ENCODE measurements at regions not wholly inside any gene's neighbourhood (a gene's known extent, or its start where the extent isn't known, plus 50 kb on each side); places are given as distances from the start of the nearest gene placed in this dataset.
"Not testable (repeated sequence)": the region's sequence is repeated elsewhere in the genome, so short reads cannot be mapped to it uniquely, and the experiment has no call there.

DNA sequence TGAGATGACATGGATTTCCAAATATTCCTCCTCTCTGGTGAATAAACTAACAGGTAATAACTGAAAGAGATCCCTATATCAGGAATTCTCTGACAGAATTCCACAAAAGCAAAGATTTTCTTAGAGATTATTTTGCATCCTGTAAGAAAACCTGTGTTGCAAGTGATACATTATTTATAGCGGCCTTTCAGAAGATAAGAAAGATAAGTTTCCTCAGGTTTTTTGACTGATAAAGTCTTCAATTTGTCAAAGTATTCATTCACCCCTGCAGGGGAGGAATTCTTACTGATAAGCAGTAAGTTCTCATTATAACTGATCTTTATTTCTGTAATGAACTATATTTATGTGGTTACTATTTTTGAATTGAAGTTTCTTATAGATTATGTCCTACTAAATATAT lies 554.0 kb downstream of the ARL4A start:
- DNase-seq = no peak

GRCh38 chr7:13257661-13258060 lies 570.2 kb downstream of the ARL4A start:
- DNase-seq = no peak

DNA sequence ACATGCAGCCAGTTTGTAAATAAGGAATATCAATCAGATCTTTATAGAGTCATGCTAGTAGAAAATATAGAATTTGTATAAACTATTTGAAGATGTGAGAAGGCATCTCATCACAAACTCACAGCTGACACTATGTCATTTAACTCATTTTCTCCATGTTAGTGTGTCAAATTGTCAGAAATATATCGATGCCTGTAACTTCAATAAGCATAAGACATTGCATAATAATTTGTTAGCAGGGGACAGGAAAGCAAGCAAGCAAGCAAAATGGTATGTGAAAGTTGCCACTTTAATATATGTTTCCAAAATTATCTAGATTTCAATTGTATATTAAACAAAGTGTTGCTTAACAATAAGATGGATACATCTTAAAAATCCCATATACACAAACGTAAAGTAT lies 571.0 kb downstream of the ARL4A start:
- no peak for DNase-seq

DNA sequence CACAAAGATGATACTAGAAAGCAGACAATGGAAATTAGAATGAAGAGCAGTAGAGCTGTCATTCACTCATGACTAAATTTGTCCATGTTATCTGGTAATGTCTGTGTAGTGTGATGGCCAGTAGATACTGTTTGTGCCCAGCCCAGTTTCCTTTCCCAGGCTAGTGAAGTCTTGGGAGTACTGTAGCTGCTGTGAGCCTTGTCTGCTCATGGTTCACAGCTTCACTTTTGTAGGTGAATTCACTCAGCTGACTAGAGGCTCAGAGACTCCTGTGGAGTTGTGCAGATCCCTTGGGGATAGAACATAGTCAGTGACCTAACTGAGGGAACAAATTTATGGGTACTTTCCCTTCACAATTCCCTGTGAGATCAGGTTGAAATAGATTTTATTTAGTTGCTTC lies 572.5 kb downstream of the ARL4A start:
- DNase-seq = no peak

- DNase-seq = no peak
Measured at GRCh38 chr7:13262929-13263530, 575.6 kb downstream of the ARL4A start.

GRCh38 chr7:13265271-13265670 lies 577.8 kb downstream of the ARL4A start:
- no peak for DNase-seq

DNA sequence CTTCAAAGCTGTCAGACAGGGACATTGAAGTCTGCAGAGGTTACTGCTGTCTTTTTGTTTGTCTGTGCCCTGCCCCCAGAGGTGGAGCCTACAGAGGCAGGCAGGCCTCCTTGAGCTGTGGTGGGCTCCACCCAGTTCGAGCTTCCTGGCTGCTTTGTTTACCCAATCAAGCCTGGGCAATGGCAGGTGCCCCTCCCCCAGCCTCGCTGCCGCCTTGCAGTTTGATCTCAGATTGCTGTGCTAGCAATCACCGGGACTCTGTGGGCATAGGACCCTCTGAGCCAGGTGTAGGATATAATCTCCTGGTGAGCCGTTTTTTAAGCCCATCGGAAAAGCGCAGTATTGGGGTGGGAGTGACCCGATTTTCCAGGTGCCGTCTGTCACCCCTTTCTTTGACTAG lies 586.8 kb downstream of the ARL4A start:
- not testable (repeated sequence) for DNase-seq

GRCh38 chr7:13276977-13277376 lies 589.5 kb downstream of the ARL4A start:
- no peak for DNase-seq

DNA sequence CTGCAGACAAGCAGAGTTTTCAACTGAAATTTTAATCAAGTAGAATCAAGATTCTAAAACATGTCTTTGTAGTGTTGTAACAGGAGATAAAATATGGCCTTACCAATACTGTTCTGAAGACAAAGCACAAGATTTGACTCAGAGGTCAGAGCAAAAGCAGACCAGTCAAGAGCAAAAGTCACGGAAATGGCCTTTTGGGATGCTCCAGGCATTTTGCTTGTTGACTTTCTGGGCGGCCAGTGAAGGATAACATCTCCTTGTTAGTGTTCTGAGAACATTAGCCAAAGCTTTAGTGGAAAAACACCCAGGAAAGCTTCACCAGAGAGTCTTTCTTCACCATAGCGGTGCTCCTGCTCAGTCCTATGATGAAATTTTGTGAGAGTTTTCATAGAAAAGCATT lies 590.6 kb downstream of the ARL4A start:
- no peak for DNase-seq

DNA sequence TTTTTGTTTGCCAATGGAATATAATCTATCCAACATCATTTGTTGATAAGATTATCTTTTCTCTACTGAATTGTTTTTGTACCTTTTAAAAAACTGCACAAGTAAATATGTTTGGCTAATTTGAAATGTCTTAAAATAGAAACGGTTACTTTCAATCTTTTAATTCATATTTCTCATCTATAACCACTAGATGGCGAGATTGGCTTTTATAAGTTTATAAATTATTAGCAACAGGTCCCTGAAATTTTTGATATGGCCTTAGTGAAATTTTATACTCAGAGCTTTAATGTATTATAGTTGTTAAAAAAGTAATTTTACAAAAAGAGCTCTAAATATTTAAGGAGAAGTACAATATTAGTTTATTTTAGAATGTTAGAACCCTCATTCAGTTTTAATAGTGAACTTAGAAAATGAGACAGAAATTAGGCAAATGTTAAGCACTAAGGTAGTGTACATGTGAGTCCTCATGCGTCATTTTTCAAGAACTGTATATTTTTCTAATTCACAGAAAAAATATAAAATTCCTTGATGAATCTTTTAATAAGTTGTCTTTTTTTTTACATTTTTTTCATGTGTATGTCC lies 592.5 kb downstream of the ARL4A start:
- DNase-seq = no peak

DNA sequence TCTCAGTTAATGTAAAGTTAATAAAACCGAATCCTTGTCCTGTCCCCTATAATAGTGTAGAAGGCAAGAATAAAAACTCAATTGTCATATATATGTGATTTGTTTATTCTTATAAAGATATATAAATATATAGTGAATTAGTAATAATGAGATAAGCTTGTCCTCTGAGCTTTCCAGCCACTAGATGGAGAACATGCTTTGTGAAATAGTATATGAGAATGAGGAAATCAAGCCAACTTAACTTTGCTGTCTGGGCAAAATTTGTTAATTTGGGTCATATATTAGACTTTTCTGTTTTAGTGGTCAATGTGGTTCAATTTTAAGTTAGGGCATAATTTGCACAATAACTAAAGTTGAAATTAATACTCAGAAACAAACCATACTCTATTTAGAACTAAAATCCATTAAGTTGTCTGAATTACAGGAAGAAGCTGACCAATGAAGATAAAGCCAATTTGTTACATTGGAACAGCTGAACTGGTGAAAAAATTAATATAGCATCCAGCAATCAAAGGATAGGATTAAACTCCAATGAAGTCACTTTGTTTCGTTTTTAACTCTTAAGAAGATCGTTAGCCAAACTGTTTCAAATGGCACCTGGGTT lies 595.0 kb downstream of the ARL4A start:
- no peak for DNase-seq

- no peak for DNase-seq
Measured at GRCh38 chr7:13286916-13287315, 599.5 kb downstream of the ARL4A start.

DNA sequence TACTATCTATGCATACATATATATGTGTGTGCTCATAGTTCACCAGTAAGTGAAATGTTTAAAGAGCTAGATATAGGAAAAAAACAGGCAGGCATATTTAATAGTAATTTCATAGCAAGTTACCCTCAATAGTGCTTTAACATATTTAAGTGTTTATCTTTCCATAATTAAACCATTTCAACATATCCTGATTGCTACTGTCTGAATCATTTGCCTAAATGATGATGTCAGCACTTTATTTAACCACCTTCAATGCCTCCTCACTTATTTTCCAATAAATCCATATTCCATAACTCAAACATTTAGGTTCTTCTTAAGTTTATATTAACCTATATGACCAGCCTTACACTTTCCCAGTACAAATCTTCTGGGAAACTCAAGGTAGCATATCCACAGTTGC lies 601.1 kb downstream of the ARL4A start:
- DNase-seq = no peak

- no peak for DNase-seq
Measured at GRCh38 chr7:13290975-13291374, 603.5 kb downstream of the ARL4A start.

DNA sequence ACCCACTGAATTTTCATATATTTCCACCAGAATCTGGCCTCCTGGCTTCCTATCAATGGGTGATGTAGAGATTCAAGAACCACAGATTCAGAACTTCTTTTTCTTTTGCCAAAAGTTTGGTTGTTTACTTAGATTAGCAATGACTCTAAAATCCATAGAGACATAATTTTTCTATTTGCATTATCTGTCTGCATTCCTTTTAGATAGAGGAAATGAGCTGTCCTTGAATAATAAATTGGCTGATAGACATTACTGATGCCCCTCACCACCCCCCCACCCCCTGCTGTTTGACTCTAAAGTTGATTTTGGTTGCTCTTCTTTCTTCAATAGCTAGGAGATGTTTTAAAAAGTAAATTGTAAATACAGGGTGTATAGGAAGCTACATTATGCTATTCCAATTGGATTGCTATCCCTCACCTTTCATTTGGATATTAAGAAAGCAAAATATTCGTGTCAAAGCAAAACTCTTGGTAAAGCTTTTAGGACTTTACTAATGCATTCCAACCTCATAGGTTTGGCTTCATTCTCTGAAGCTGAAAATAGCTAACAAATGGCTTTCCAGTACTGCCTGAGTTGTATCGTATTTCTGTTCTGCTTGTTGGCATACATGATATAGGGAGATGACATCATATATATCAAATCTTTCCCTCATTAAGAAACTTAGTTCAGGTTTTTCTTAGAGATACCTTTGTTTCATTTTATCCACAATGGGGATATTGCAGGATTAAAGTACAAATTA lies 606.0 kb downstream of the ARL4A start:
- no peak for DNase-seq

DNA sequence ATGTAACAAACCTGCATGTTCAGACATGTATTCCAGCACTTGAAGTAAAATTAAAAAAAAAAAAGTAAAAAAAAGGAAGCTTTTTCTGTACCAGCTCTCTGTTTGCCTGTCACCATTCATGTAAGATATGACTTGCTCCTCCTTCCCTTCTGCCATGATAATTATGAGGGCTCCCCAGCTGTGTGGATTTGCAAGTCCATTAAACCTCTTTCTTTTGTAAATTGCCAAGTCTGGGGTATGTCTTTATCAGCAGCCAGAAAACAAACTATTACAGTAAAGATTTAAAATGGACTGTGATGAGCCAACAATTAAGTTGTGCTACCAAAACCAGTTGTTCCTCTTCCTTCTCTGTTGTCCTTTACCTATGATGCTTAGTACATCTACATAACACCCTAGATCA lies 619.6 kb downstream of the ARL4A start:
- no peak for DNase-seq

GRCh38 chr7:13308423-13308822 lies 621.0 kb downstream of the ARL4A start:
- no peak for DNase-seq

- no peak for DNase-seq
Measured at GRCh38 chr7:13309535-13309934, 622.1 kb downstream of the ARL4A start.

GRCh38 chr7:13312307-13312706 lies 624.9 kb downstream of the ARL4A start:
- no peak for DNase-seq

- no peak for DNase-seq
Measured at GRCh38 chr7:13320333-13320732, 632.9 kb downstream of the ARL4A start.

DNA sequence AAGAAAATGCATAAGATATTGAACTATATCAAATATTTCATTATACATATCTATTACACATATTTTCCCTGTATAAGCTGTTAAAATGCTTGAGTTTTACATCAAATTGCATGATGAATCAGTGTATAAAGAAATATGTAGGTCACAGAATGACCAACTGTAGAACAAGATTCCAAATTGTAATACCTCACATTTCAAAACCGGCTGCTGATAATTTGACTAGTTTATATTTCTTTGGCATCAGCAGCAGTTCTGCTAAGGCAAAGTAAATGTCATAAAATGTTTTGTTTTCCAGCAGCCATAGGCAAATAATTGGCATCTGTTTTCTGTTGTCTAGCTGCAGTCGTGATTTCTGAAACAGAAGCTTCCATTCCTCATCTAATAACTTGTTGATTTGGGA lies 633.9 kb downstream of the ARL4A start:
- DNase-seq = no peak

DNA sequence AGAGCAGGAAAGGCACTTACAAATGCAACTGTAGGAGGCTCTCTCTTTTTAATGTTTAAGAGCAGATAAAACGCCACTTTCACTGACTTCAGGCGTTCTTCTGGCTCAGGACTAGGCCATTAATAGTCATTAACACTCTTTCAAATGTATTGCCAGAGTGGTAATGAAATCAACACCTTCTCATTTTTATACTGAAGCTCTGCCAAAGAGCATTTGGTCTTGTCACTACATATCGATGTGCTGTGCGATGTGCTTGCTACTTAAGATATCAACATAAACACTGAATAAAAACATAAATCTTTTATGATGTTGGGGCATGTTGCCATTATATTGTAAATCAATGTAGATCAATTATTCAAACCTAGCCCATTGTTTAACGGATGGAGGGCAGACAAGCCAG lies 634.7 kb downstream of the ARL4A start:
- DNase-seq = no peak

GRCh38 chr7:13327669-13328068 lies 640.2 kb downstream of the ARL4A start:
- DNase-seq = no peak

- DNase-seq = no peak
Measured at GRCh38 chr7:13333371-13333770, 645.9 kb downstream of the ARL4A start.
